GM18520 (cell line): ENCODE measurements at regions not wholly inside any gene's neighbourhood (a gene's known extent, or its start where the extent isn't known, plus 50 kb on each side); places are given as distances from the start of the nearest gene placed in this dataset.
"Not testable (repeated sequence)": the region's sequence is repeated elsewhere in the genome, so short reads cannot be mapped to it uniquely, and the experiment has no call there.

Experiments used
- ATAC-seq: cut with Tn5 transposase; IDR thresholded peaks from one replicate; pipeline ENCODE4 v1.9.1; 2021; ENCODE audit not compliant: unreplicated experiment

- no peak for ATAC-seq
Observed at GRCh38 chr2:187865025-187865424, 310.8 kb upstream of the TFPI start.

- ATAC-seq, result no peak
Observed at GRCh38 chr2:187867165-187867564, 312.9 kb upstream of the TFPI start.

GRCh38 chr2:187869195-187869594 lies 315.0 kb upstream of the TFPI start:
- ATAC-seq, result no peak

- no peak for ATAC-seq
Observed at GRCh38 chr2:187871506-187871905, 317.3 kb upstream of the TFPI start.

GRCh38 chr2:187873132-187873531 lies 318.9 kb upstream of the TFPI start:
- no peak for ATAC-seq

GRCh38 chr2:187874786-187875185 lies 320.6 kb upstream of the TFPI start:
- ATAC-seq, result no peak

GRCh38 chr2:187875261-187876141 lies 321.3 kb upstream of the TFPI start:
- no peak for ATAC-seq

- no peak for ATAC-seq
Observed at GRCh38 chr2:187876554-187876953, 322.3 kb upstream of the TFPI start.

- ATAC-seq, result no peak
Observed at GRCh38 chr2:187877391-187877790, 323.2 kb upstream of the TFPI start.

GRCh38 chr2:187878112-187878511 lies 323.9 kb upstream of the TFPI start:
- ATAC-seq, result no peak

- ATAC-seq, result no peak
Observed at GRCh38 chr2:187879491-187879890, 325.3 kb upstream of the TFPI start.

- ATAC-seq, result no peak
Observed at GRCh38 chr2:187884003-187884402, 329.8 kb upstream of the TFPI start.

- ATAC-seq, result no peak
Observed at GRCh38 chr2:187890690-187891089, 336.5 kb upstream of the TFPI start.

- ATAC-seq, result no peak
Observed at GRCh38 chr2:187900021-187900420, 345.8 kb upstream of the TFPI start.

GRCh38 chr2:187906021-187906420 lies 351.8 kb upstream of the TFPI start:
- ATAC-seq, result no peak

- not testable (repeated sequence) for ATAC-seq
Observed at GRCh38 chr2:187910922-187911321, 356.7 kb upstream of the TFPI start.

- no peak for ATAC-seq
Observed at GRCh38 chr2:187912950-187913349, 358.7 kb upstream of the TFPI start.

- no peak for ATAC-seq
Observed at GRCh38 chr2:187915810-187916209, 361.6 kb upstream of the TFPI start.

- no peak for ATAC-seq
Observed at GRCh38 chr2:187916799-187917198, 362.6 kb upstream of the TFPI start.

GRCh38 chr2:187917535-187917934 lies 363.3 kb upstream of the TFPI start:
- no peak for ATAC-seq

- ATAC-seq, result no peak
Observed at GRCh38 chr2:187918996-187919821, 365.0 kb upstream of the TFPI start.

GRCh38 chr2:187920511-187920910 lies 366.3 kb upstream of the TFPI start:
- ATAC-seq, result no peak
